WTC11 (cell line): ENCODE measurements at regions not wholly inside any gene's neighbourhood (a gene's known extent, or its start where the extent isn't known, plus 50 kb on each side); places are given as distances from the start of the nearest gene placed in this dataset.

ENCODE experiments used
- ATAC-seq: fragments of 200-7000 bp; cut with Tn5 transposase; 2 replicates; pipeline ENCODE4 v1.10.0; 2021; ENCODE audit warnings: mild to moderate bottlenecking, moderate library complexity
- CTCF ChIA-PET: fragments of 300-600 bp; sonication (Branson Sonifier 250); formaldehyde crosslinking; loops from one replicate; lab custom pipeline; 2021; ENCODE audit warnings: antibody characterized with exemption; lab: Charles Lee
- POLR2A ChIA-PET: fragments of 350-600 bp; sonication (Branson Sonifier 250); formaldehyde crosslinking; loops from one replicate; lab custom pipeline; 2021; ENCODE audit warnings: antibody characterized with exemption; lab: Charles Lee
- DNase-seq: peaks from one replicate; pipeline ENCODE4 v3.0.0; 2021; ENCODE audit warnings: low spot score
- H3K27ac Mint-ChIP-seq: 2 replicates; pipeline ENCODE4 v1.8.0; 2021; ENCODE audit warnings: mixed read lengths
- H3K27me3 Mint-ChIP-seq: 2 replicates; pipeline ENCODE4 v1.8.0; 2021; ENCODE audit warnings: low read depth, mild to moderate bottlenecking, moderate library complexity, mixed read lengths
- H3K36me3 Mint-ChIP-seq: 2 replicates; pipeline ENCODE4 v1.8.0; 2021; ENCODE audit warnings: mixed read lengths
- H3K4me1 Mint-ChIP-seq: 2 replicates; pipeline ENCODE4 v1.8.0; 2022; ENCODE audit warnings: mixed read lengths
- H3K4me3 Mint-ChIP-seq: 2 replicates; pipeline ENCODE4 v1.8.0; 2021; ENCODE audit warnings: mild to moderate bottlenecking, moderate library complexity, mixed read lengths
- H3K9me3 Mint-ChIP-seq: 2 replicates; pipeline ENCODE4 v1.8.0; 2021; ENCODE audit warnings: mixed read lengths
- AFF4 ChIP-seq: sonication (generic); formaldehyde crosslinking; IDR thresholded peaks from 2 replicates; pipeline ENCODE4 v1.8.1; 2023; ENCODE audit warnings: mild to moderate bottlenecking, missing genetic modification reagents, borderline replicate concordance
- ATF1 ChIP-seq: sonication (generic); formaldehyde crosslinking; IDR thresholded peaks from 2 replicates; pipeline ENCODE4 v1.8.1; 2023; ENCODE audit warnings: mild to moderate bottlenecking, moderate library complexity, missing genetic modification reagents
- CBFB ChIP-seq: sonication (generic); formaldehyde crosslinking; IDR thresholded peaks from 2 replicates; pipeline ENCODE4 v1.8.1; 2022; ENCODE audit warnings: mild to moderate bottlenecking, low read depth, missing genetic modification reagents
- CREB1 ChIP-seq: sonication (generic); formaldehyde crosslinking; IDR thresholded peaks from 2 replicates; pipeline ENCODE4 v1.8.0; 2023; ENCODE audit warnings: mild to moderate bottlenecking, missing genetic modification reagents
- CTCF ChIP-seq: fragments of 200-600 bp; IDR thresholded peaks from 2 replicates; pipeline ENCODE4 v1.8.0; 2022; ENCODE audit warnings: antibody characterized with exemption
- HMGXB4 ChIP-seq: sonication (generic); formaldehyde crosslinking; IDR thresholded peaks from 2 replicates; pipeline ENCODE4 v1.8.1; 2023; ENCODE audit warnings: mild to moderate bottlenecking, moderate library complexity, missing genetic modification reagents
- JUN ChIP-seq: sonication (generic); formaldehyde crosslinking; IDR thresholded peaks from 2 replicates; pipeline ENCODE4 v1.8.0; 2023; ENCODE audit warnings: mild to moderate bottlenecking, missing genetic modification reagents
- MXD4 ChIP-seq: fragments of 250-450 bp; sonication (Bioruptor Pico); IDR thresholded peaks from 2 replicates; pipeline ENCODE4 v1.8.0; 2021; ENCODE audit warnings: mild to moderate bottlenecking, moderate library complexity, borderline replicate concordance
- NFATC4 ChIP-seq: fragments of 250-450 bp; sonication (Bioruptor Pico); IDR thresholded peaks from 2 replicates; pipeline ENCODE4 v1.9.0; 2021; ENCODE audit warnings: mild to moderate bottlenecking
- NR1H2 ChIP-seq: sonication (generic); formaldehyde crosslinking; IDR thresholded peaks from 2 replicates; pipeline ENCODE4 v1.9.0; 2021; ENCODE audit warnings: mild to moderate bottlenecking, moderate library complexity, missing genetic modification reagents
- PREB ChIP-seq: sonication (generic); formaldehyde crosslinking; IDR thresholded peaks from 2 replicates; pipeline ENCODE4 v1.8.1; 2022; ENCODE audit warnings: mild to moderate bottlenecking, missing genetic modification reagents, moderate library complexity, borderline replicate concordance
- RORB ChIP-seq: fragments of 250-450 bp; sonication (Bioruptor Pico); IDR thresholded peaks from 2 replicates; pipeline ENCODE4 v1.9.0; 2021; ENCODE audit warnings: mild to moderate bottlenecking
- SMAD4 ChIP-seq: sonication (generic); formaldehyde crosslinking; IDR thresholded peaks from 2 replicates; pipeline ENCODE4 v1.8.0; 2022; ENCODE audit warnings: mild to moderate bottlenecking, missing genetic modification reagents
- ZNF396 ChIP-seq: fragments of 250-450 bp; sonication (Bioruptor Pico); IDR thresholded peaks from 2 replicates; pipeline ENCODE4 v1.8.0; 2021; ENCODE audit warnings: mild to moderate bottlenecking, moderate library complexity, borderline replicate concordance
- ZNF416 ChIP-seq: fragments of 250-450 bp; sonication (Bioruptor Pico); IDR thresholded peaks from 2 replicates; pipeline ENCODE4 v1.9.0; 2021; ENCODE audit warnings: mild to moderate bottlenecking, inconsistent platforms
- ZNF671 ChIP-seq: fragments of 250-450 bp; sonication (Bioruptor Pico); IDR thresholded peaks from 2 replicates; pipeline ENCODE4 v1.8.0; 2021; ENCODE audit warnings: mild to moderate bottlenecking
- TF ChIP-seq, protein P1 (sequence below): fragments of 250-450 bp; sonication (Bioruptor Pico); IDR thresholded peaks from 2 replicates; pipeline ENCODE4 v1.8.0; 2021; ENCODE audit warnings: mild to moderate bottlenecking
- TF ChIP-seq, protein P2 (sequence below): sonication (generic); formaldehyde crosslinking; IDR thresholded peaks from 2 replicates; pipeline ENCODE4 v1.8.1; 2022; ENCODE audit warnings: mild to moderate bottlenecking, moderate library complexity, missing genetic modification reagents

GRCh38 chr10:110408203-110408871, 89.4 kb upstream of the DUSP5 start (continued):
- TF ChIP-seq, protein P1, sequence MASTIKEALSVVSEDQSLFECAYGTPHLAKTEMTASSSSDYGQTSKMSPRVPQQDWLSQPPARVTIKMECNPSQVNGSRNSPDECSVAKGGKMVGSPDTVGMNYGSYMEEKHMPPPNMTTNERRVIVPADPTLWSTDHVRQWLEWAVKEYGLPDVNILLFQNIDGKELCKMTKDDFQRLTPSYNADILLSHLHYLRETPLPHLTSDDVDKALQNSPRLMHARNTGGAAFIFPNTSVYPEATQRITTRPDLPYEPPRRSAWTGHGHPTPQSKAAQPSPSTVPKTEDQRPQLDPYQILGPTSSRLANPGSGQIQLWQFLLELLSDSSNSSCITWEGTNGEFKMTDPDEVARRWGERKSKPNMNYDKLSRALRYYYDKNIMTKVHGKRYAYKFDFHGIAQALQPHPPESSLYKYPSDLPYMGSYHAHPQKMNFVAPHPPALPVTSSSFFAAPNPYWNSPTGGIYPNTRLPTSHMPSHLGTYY: no peak

DNA sequence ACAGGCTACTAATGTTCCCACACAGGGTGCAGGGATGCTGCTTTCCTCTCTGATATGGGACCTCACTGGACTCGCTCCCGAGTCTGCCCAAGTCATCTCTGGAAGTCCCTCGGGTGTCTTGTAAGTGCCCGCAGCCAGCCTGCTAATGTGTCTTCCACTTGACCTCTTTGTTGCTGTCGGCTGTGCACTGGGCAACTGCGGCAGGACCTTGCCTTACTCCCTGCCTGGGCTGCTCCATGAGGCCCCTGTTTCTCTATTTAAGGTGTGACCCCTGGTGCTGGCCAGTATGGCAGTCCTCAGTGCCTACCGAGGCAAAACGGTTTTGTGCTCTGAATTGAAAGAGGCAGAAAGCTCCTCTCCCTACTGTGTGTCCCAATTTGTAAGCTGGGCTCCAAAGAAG, 88.8 kb upstream of the DUSP5 start:
- no peak for DNase-seq
- Mint-ChIP-seq H3K27ac (no peak overlapping the region), H3K4me1 (peaks cover 23% of the 10 kb centered on the region), H3K27me3 (0 out of 2 replicates have a peak, but pooled peaks cover 2% of the 10 kb centered on the region), H3K9me3 (no peaks in the 10 kb centered on the region), H3K36me3 (no peaks in the 10 kb centered on the region), H3K4me3 (no peak overlapping the region)
- ChIA-PET POLR2A (interaction anchor here (2.0 kb wide), 1 partner anchor 90 kb away, joined by 6 read pairs; no protein-coding TSS in a partner anchor), CTCF (interaction anchor here (0.6 kb wide), 1 partner anchor 39 kb away, joined by 3 read pairs; no protein-coding TSS in a partner anchor)
- TF ChIP-seq SMAD4 (no peak), ZNF671 (CRISPR knock-in tag) (no peak), ZNF396 (CRISPR knock-in tag) (no peak), HMGXB4 (CRISPR knock-in tag) (no peak), PREB (CRISPR knock-in tag) (no peak), CBFB (no peak), AFF4 (CRISPR knock-in tag) (no peak), MXD4 (no peak), CTCF (no peak), ATF1 (CRISPR knock-in tag) (no peak), ZNF416 (CRISPR knock-in tag) (no peak), RORB (CRISPR knock-in tag) (no peak), NFATC4 (no peak), NR1H2 (CRISPR knock-in tag) (no peak), JUN (CRISPR knock-in tag) (no peak), CREB1 (CRISPR knock-in tag) (no peak)
- TF ChIP-seq, protein P2, sequence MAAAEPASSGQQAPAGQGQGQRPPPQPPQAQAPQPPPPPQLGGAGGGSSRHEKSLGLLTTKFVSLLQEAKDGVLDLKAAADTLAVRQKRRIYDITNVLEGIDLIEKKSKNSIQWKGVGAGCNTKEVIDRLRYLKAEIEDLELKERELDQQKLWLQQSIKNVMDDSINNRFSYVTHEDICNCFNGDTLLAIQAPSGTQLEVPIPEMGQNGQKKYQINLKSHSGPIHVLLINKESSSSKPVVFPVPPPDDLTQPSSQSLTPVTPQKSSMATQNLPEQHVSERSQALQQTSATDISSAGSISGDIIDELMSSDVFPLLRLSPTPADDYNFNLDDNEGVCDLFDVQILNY: no peak
- TF ChIP-seq, protein P1: no peak
- ATAC-seq: no peak
